ENCODE measurements at regions not wholly inside any gene's neighbourhood (a gene's known extent, or its start where the extent isn't known, plus 50 kb on each side); places are given as distances from the start of the nearest gene placed in this dataset.

GRCh38 chr5:57871496-57871895 is 388.9 kb upstream of the ACTBL2 start:
- no peak for TF ChIP-seq CTCF (conservative IDR thresholded peaks at IDR 0.05)
- no peak for TF ChIP-seq ZFX (IDR thresholded peaks at IDR 0.05)
